ENCODE measurements at regions not wholly inside any gene's neighbourhood (a gene's known extent, or its start where the extent isn't known, plus 50 kb on each side); places are given as distances from the start of the nearest gene placed in this dataset.
"Not testable (repeated sequence)": the region's sequence is repeated elsewhere in the genome, so short reads cannot be mapped to it uniquely, and the experiment has no call there.

DNA sequence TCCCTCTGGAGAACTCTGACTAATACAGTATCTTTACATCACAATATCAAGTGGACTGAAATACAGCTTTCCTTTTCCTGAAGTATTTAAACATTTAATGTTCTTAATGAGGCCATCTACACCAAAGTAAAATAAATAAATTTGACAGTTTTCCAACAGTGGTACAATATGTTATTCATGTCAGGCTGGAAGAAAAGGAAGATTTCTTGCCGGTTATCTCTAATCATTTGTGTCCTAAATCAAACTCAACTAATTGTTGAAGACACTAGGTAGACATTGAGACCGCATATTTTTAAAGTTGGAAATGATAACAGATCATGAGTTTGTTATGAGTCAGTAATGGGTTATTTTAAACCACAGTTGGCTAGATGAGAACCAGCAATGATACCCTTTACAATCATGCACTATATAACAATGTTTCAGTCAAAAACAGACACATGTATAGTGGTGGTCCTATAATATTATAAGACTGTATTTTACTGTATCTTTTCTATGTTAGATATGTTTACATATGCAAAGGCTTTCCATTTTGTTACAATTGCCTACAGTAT is 241.6 kb downstream of the LMBRD1 start:
- no peak for TF ChIP-seq EZH2phosphoT487 (IDR thresholded peaks at IDR 0.05; ENCODE audit: borderline replicate concordance, low read length)
- TF ChIP-seq, protein P1, sequence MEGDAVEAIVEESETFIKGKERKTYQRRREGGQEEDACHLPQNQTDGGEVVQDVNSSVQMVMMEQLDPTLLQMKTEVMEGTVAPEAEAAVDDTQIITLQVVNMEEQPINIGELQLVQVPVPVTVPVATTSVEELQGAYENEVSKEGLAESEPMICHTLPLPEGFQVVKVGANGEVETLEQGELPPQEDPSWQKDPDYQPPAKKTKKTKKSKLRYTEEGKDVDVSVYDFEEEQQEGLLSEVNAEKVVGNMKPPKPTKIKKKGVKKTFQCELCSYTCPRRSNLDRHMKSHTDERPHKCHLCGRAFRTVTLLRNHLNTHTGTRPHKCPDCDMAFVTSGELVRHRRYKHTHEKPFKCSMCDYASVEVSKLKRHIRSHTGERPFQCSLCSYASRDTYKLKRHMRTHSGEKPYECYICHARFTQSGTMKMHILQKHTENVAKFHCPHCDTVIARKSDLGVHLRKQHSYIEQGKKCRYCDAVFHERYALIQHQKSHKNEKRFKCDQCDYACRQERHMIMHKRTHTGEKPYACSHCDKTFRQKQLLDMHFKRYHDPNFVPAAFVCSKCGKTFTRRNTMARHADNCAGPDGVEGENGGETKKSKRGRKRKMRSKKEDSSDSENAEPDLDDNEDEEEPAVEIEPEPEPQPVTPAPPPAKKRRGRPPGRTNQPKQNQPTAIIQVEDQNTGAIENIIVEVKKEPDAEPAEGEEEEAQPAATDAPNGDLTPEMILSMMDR (IDR thresholded peaks at IDR 0.05; ENCODE audit: low read depth, low read length, poor library complexity, severe bottlenecking), result no peak

DNA sequence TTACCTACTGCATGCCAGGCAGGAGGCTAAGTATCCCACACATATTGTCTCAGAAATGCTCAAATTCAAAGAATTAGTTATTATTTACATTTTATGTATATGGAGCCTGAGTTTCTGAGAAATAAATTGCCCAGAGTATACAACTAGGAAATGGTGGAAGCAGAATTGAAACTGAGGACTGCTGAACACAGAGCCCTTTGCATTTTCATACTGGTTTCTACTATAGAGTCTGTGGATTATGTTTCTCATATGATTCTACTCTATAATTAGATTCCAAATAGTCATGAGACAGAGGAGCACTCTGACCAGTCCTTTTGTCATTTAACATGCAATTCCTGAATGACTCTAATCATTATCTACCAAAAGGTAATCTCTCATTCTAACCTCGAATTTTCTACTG is 254.3 kb downstream of the LMBRD1 start:
- Histone ChIP-seq H3K27ac (ENCODE audit: low read depth, low read length) (no peak overlapping the region), H3K36me3 (ENCODE audit: control insufficient read depth, low read length) (no peaks in the 10 kb centered on the region), H3K4me3 (ENCODE audit: low read length) (no peak overlapping the region), H3K9me3 (ENCODE audit: control insufficient read depth, insufficient read depth, low read length) (no peaks in the 10 kb centered on the region), H3K4me2 (ENCODE audit: low read length) (no peak overlapping the region), H3K27me3 (ENCODE audit: control insufficient read depth, low read length) (no peaks in the 10 kb centered on the region), H3F3A (ENCODE audit: control insufficient read depth, insufficient read depth) (no peaks in the 10 kb centered on the region), H3K79me2 (ENCODE audit: control insufficient read depth, low read length) (no peaks in the 10 kb centered on the region), H3K4me1 (ENCODE audit: control insufficient read depth, low read length) (no peaks in the 10 kb centered on the region), H4K20me1 (ENCODE audit: control insufficient read depth, insufficient read depth, low read depth, low read length) (no peaks in the 10 kb centered on the region), H3K9me2 (replicated peaks; ENCODE audit: control insufficient read depth, low read length) (no peaks in the 10 kb centered on the region)
- TF ChIP-seq, protein P1 (IDR thresholded peaks at IDR 0.05; ENCODE audit: low read depth, low read length, poor library complexity, severe bottlenecking), result no peak
- TF ChIP-seq EZH2phosphoT487 (IDR thresholded peaks at IDR 0.05; ENCODE audit: borderline replicate concordance, low read length), result no peak

More for the DNA sequence above, 241.6 kb downstream of the LMBRD1 start:
- H3K9me3 ChIP-seq (ENCODE audit: control insufficient read depth, insufficient read depth, low read length), result no peaks in the 10 kb centered on the region
- H4K20me1 ChIP-seq (ENCODE audit: control insufficient read depth, insufficient read depth, low read depth, low read length), result no peaks in the 10 kb centered on the region
- H3K79me2 ChIP-seq (ENCODE audit: control insufficient read depth, low read length), result no peaks in the 10 kb centered on the region
- H3K4me2 ChIP-seq (ENCODE audit: low read length), result no peak overlapping the region
- no peaks in the 10 kb centered on the region for H3F3A ChIP-seq (ENCODE audit: control insufficient read depth, insufficient read depth)
- H3K4me3 ChIP-seq (ENCODE audit: low read length), result no peak overlapping the region
- no peak overlapping the region for H3K27ac ChIP-seq (ENCODE audit: low read depth, low read length)
- H3K27me3 ChIP-seq (ENCODE audit: control insufficient read depth, low read length), result no peaks in the 10 kb centered on the region
- no peaks in the 10 kb centered on the region for H3K4me1 ChIP-seq (ENCODE audit: control insufficient read depth, low read length)
- no peaks in the 10 kb centered on the region for H3K36me3 ChIP-seq (ENCODE audit: control insufficient read depth, low read length)
- H3K9me2 ChIP-seq (replicated peaks; ENCODE audit: control insufficient read depth, low read length), result no peaks in the 10 kb centered on the region

DNA sequence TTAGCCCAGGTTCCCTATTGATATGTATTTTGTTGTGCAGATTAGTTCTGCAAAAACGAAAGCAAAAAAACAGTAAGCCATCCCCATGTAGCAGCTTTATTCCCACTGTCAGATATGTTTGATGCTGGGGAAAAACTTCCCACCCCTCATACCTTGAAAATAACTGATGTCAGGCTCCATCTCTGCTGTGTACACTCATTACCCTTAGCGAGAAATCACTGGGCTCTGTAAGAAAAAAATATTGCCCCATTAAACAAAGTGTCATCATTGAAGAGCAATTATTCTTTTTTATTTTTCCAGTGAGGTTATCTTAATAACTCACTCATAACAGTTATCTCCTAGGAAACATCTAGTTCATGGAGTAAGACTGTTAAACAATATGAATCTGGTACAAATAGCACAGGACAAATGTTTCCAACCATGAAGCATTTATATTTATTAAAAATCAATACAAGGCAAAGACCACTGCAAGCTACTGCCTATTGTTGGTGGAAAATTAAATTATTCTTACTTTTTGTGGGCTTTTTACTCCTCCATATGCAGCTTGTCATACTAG is 268.8 kb downstream of the LMBRD1 start:
- Histone ChIP-seq H3K36me3 (ENCODE audit: control insufficient read depth, low read length) (no peaks in the 10 kb centered on the region), H3K9me3 (ENCODE audit: control insufficient read depth, insufficient read depth, low read length) (no peaks in the 10 kb centered on the region), H3K4me2 (ENCODE audit: low read length) (no peak overlapping the region), H3K4me1 (ENCODE audit: control insufficient read depth, low read length) (no peaks in the 10 kb centered on the region), H3K9me2 (replicated peaks; ENCODE audit: control insufficient read depth, low read length) (no peaks in the 10 kb centered on the region), H3K27me3 (ENCODE audit: control insufficient read depth, low read length) (no peaks in the 10 kb centered on the region), H3K27ac (ENCODE audit: low read depth, low read length) (no peak overlapping the region), H4K20me1 (ENCODE audit: control insufficient read depth, insufficient read depth, low read depth, low read length) (no peaks in the 10 kb centered on the region), H3K79me2 (ENCODE audit: control insufficient read depth, low read length) (no peaks in the 10 kb centered on the region), H3F3A (ENCODE audit: control insufficient read depth, insufficient read depth) (no peaks in the 10 kb centered on the region), H3K4me3 (ENCODE audit: low read length) (no peak overlapping the region)
- TF ChIP-seq, protein P1 (IDR thresholded peaks at IDR 0.05; ENCODE audit: low read depth, low read length, poor library complexity, severe bottlenecking), result no peak
- no peak for TF ChIP-seq EZH2phosphoT487 (IDR thresholded peaks at IDR 0.05; ENCODE audit: borderline replicate concordance, low read length)

DNA sequence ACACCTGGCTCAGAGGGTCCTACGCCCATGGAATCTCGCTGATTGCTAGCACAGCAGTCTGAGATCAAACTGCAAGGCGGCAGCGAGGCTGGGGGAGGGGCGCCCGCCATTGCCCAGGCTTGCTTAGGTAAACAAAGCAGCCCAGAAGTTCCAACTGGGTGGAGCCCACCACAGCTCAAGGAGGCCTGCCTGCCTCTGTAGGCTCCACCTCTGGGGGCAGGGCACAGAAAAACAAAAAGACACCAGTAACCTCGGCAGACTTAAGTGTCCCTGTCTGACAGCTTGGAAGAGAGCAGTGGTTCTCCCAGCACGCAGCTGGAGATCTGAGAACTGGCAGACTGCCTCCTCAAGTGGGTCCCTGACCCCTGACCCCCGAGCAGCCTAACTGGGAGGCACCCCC is 281.3 kb downstream of the LMBRD1 start:
- H3K4me3 ChIP-seq (ENCODE audit: low read length); H3K79me2 ChIP-seq (ENCODE audit: control insufficient read depth, low read length); H3K27me3 ChIP-seq (ENCODE audit: control insufficient read depth, low read length); H3K4me2 ChIP-seq (ENCODE audit: low read length); H3F3A ChIP-seq (ENCODE audit: control insufficient read depth, insufficient read depth); H3K9me3 ChIP-seq (ENCODE audit: control insufficient read depth, insufficient read depth, low read length); H4K20me1 ChIP-seq (ENCODE audit: control insufficient read depth, insufficient read depth, low read depth, low read length); H3K36me3 ChIP-seq (ENCODE audit: control insufficient read depth, low read length); H3K4me1 ChIP-seq (ENCODE audit: control insufficient read depth, low read length); H3K9me2 ChIP-seq (replicated peaks; ENCODE audit: control insufficient read depth, low read length); H3K27ac ChIP-seq (ENCODE audit: low read depth, low read length): not testable (repeated sequence)
